OCI-LY7 (cell line): ENCODE measurements at regions not wholly inside any gene's neighbourhood (a gene's known extent, or its start where the extent isn't known, plus 50 kb on each side); places are given as distances from the start of the nearest gene placed in this dataset.

Source experiments
- CTCF ChIP-seq: fragments of 200-600 bp; sonication (generic); conservative IDR thresholded peaks from 2 replicates; pipeline ENCODE4 v1.5.1; 2014; ENCODE audit warnings: mild to moderate bottlenecking, antibody characterized with exemption, low read length, moderate library complexity, mixed read lengths
- EZH2phosphoT487 ChIP-seq: fragments of 200-600 bp; sonication (generic); IDR thresholded peaks from 2 replicates; pipeline ENCODE4 v1.6.1; 2018; ENCODE audit warnings: low read depth, borderline replicate concordance, mild to moderate bottlenecking, mixed run types, antibody characterized with exemption, low read length, moderate library complexity, mixed read lengths

- no peak for TF ChIP-seq CTCF
- TF ChIP-seq EZH2phosphoT487, result no peak
These were observed 144.8 kb upstream of the FOXA2 start for GRCh38 chr20:22729180-22729579.
